GM12875 (cell line): ENCODE measurements at regions not wholly inside any gene's neighbourhood (a gene's known extent, or its start where the extent isn't known, plus 50 kb on each side); places are given as distances from the start of the nearest gene placed in this dataset.
"Not testable (repeated sequence)": the region's sequence is repeated elsewhere in the genome, so short reads cannot be mapped to it uniquely, and the experiment has no call there.

ENCODE experiments used
- H3K4me3 ChIP-seq: one replicate; pipeline ENCODE4 v1.5.1; 2011; ENCODE audit warnings: low read depth, low read length, control low read depth
- CTCF ChIP-seq: IDR thresholded peaks from 2 replicates; pipeline ENCODE4 v1.5.1; 2011; ENCODE audit warnings: low read depth, mild to moderate bottlenecking, control low read depth, inconsistent platforms, low read length, moderate library complexity, borderline replicate concordance; ENCODE audit not compliant: insufficient read depth

GRCh38 chr2:222760301-222760897, 88.9 kb downstream of the MOGAT1 start:
- no peak overlapping the region for H3K4me3 ChIP-seq
- no peak for TF ChIP-seq CTCF

- no peak overlapping the region for H3K4me3 ChIP-seq
- no peak for TF ChIP-seq CTCF
Observed at GRCh38 chr2:222761888-222762287, 90.4 kb downstream of the MOGAT1 start.

- no peak overlapping the region for H3K4me3 ChIP-seq
- TF ChIP-seq CTCF, result no peak
Observed at GRCh38 chr2:222762342-222762741, 90.9 kb downstream of the MOGAT1 start.

- not testable (repeated sequence) for H3K4me3 ChIP-seq
Observed at GRCh38 chr2:222765883-222766282, 94.4 kb downstream of the MOGAT1 start.

GRCh38 chr2:222768019-222768418, 92.8 kb upstream of the ACSL3 start:
- H3K4me3 ChIP-seq, result not testable (repeated sequence)

GRCh38 chr2:222769446-222769845, 91.4 kb upstream of the ACSL3 start:
- no peak overlapping the region for H3K4me3 ChIP-seq
- no peak for TF ChIP-seq CTCF

GRCh38 chr2:222769941-222770340, 90.9 kb upstream of the ACSL3 start:
- TF ChIP-seq CTCF, result no peak
- no peak overlapping the region for H3K4me3 ChIP-seq

- no peak overlapping the region for H3K4me3 ChIP-seq
- TF ChIP-seq CTCF, result no peak
Observed at GRCh38 chr2:222771832-222772231, 89.0 kb upstream of the ACSL3 start.
